GM21423 (cell line): ENCODE measurements at regions not wholly inside any gene's neighbourhood (a gene's known extent, or its start where the extent isn't known, plus 50 kb on each side); places are given as distances from the start of the nearest gene placed in this dataset.

Experiments
- ATAC-seq: cut with Tn5 transposase; IDR thresholded peaks from one replicate; pipeline ENCODE4 v1.9.1; 2021; ENCODE audit warnings: mild to moderate bottlenecking, moderate library complexity; ENCODE audit not compliant: unreplicated experiment

DNA sequence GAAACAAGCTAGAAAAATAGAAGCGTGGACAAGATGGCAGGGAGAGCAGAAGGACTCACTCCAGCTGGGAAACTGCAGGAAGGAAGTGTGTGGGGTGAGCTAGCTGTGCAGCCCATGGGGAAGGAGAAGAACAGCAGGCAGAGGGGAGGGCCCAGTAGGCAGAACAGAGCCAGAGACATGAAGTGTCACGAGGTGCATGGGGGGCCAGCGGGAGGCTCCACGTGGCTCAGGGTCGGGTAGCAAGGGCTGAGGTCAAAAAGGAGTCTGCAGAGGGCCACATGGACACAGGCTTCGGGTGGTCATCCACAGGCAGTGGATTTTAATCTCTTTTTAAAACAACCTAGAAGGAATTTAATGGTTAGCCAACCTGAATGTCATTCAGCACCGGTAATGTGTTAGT, 669.0 kb downstream of the BCL11B start:
- ATAC-seq, result no peak

- no peak for ATAC-seq
Observed at GRCh38 chr14:98605043-98605442, 667.0 kb downstream of the BCL11B start.

DNA sequence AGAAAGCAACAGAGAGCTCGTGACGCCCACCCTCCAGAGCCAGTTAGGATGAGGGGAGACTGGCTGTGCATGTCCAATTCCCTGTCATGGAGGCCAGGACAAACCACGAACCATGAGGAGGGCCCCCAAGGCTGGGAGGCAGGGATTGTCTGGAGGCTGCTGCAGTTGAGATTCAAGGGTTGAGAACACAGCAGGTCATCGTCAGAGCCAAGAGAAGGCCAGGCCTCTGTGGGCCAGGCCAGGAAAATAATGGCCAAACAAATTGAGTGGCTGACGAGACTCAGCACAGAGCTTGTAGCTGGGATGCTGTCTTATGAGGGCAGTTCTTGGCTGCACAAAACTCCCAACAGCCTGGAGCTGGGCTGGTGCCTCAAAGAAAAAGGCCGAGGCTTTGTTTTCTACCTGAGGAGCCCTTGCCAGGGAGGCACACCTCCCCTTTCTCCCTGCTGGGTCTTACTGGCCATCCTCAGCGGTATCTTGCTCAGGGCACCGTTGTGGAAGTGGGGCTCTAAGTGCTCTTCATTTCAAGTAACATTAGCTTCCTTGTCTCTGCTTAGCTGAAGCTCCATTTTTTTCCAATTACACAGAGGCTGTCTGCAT, 665.9 kb downstream of the BCL11B start:
- ATAC-seq, result no peak

DNA sequence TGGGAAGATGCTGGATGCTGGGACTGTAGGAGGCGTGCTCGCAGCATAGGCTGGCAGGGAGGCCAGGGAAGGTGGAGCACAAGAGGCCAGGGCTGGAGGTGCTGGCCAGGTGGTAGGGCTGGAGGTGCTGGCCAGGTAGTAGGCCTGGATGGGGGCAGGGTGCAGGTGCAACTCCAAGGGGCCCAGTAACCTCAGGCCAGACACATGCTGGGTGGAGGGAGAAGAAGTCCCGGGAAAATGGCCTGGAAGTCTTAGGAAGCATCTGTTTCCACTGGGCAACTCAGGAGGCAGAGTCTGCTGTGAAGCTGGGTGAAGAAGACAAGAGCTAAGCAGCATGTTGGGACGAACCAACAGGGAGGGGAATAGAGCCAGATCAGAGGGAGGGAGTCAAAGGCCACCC, 665.2 kb downstream of the BCL11B start:
- no peak for ATAC-seq

GRCh38 chr14:98607341-98607910, 664.6 kb downstream of the BCL11B start:
- no peak for ATAC-seq

GRCh38 chr14:98608071-98609060, 663.6 kb downstream of the BCL11B start:
- ATAC-seq, result no peak

DNA sequence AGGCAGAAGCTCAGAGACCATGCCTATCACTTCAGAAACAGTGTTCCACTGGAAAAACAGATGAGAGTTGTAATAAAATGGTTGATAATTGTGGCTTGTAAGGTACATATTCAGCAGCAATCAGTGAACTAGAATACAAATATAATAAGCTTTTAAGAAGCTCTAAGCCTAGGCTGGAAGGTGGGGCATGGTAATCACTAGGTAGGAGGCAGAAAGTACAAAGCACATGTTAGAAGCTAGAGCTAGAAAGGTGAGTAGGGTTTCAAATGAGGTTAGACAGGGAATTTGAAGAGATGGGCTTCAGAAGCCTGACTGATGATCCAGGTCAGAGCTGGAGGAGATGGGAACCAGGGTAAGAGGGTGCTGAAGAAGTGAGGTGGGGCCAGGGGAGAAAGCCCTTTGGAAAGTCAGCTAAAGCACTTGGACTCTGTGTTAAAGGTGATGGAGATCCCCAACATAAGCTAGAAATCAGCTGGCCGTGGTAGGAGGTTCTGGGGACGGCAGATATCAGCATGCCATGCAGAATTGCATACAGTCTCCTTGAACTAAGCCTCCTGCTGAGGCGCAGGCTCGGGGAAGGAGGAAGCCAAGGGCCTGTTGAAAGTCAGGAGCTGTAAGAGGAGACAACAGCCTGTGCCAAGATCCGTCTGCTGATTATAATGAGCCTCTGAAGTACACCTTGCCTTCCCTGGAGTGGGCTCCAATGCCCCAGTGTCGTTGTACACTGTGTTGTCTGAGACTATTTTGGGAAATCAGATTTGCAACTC, 659.4 kb downstream of the BCL11B start:
- no peak for ATAC-seq

- ATAC-seq, result no peak
Observed at GRCh38 chr14:98614741-98615140, 657.3 kb downstream of the BCL11B start.

DNA sequence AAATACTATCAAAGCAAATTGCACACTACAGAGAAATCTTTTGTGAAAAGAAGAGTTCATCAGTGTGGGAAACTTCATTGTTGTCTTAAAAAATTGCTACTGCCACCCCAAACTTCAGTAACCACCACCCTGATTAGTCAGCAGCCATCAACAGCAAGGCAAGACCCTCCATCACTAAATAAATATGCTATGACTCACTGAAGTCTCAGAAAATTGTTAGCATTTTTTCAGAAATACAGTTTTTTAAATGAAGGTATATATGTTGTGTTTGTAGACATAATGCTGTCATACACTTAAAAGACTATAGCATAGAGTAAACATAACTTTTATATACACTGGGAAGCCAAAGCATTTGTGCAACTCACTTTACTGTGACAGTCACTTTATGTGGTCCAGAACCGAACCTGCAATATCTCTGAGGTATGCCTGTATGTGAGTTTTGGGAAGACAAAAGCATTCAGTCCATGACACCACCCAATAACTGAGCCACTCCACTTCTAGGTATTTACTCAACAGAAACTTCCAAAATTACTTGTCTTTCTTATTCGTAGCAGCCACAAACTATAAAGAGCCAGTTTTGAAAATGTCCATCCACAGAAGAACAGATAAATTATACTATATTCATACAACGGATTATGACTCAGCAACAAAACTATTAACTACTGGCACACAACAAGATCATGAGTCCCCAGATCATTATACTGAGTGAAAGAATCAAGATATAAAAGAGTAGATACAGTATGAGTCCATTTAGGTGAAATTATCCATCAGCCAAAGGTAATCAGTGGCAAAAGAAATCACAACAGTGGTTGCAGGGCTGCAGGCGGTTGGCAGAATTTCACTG, 649.6 kb downstream of the BCL11B start:
- no peak for ATAC-seq

- ATAC-seq, result no peak
Observed at GRCh38 chr14:98623788-98624415, 648.1 kb downstream of the BCL11B start.

DNA sequence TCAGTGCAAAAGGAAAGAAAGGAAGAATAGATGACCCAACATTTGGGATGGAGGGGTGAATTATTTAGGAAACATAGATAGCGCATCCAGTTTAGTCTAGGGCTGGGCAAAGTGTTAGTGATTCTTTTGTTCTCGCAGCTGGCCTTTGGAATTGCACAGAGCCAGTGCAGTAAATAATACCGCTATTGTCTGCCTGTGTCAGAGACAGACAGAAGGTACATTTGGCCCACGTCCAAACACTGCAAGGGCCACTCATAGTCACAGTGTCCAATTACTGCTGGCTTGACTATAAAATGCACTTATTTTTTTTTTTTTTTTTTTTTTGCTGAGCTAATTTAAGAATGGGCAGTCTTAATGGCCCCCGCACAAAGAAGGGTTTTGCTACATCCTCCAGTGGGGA, 638.6 kb downstream of the BCL11B start:
- ATAC-seq, result no peak

DNA sequence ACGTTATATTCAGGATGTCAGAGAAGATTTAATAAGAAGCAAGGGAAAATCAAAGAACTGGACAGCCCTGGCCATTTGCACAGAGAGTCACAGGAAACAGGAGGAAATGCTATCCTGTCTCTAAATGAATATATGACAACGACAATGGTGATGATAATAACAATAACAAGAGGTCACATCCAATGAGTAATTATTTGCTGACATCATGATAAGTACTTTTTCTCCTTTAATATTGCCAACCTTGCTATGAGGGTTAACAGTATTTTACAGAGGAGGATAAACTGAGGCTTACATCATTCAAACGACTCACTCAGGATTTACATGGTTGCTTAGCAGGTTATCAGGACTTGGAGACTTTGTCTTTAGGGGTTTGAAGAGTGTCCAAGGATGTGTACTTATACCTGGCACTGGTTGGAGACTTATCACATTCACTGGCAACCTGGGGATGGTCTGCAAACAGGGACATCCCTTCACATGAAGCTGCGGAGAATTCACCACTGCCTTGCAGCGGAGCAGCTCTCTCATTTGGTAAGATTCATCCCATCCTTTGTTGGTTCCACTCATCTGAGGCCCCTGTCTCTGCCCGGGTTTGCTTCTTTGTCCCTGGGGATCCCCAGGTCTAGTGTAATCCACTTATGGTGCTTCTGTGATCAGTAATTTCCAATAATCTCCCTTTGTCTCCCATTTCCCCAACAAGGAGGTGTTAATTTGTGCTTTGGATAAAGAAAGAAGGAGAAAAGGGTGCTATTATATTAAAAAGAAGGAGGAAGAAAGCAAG, 637.8 kb downstream of the BCL11B start:
- no peak for ATAC-seq

GRCh38 chr14:98638366-98638765, 633.6 kb downstream of the BCL11B start:
- ATAC-seq, result no peak

GRCh38 chr14:98647754-98648153, 624.2 kb downstream of the BCL11B start:
- ATAC-seq, result no peak

DNA sequence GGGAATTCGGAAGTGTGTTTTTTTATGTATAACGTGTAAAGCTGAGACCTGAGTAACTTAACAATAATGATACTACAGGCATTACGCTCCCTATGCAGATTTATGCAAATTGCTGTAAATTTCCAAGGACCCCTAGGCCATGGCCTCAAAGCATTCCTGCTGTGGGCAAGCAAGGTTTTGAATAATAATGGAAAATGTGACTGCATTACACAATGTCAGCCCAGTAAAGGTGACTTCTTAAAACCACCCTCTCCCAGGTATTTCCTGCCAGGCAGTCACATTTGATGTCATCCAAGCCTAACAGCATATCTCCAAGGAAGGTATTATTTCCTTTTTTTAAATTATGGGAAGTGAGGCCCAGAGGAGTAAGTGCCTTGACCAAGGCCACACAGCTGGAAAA, 621.0 kb downstream of the BCL11B start:
- no peak for ATAC-seq

DNA sequence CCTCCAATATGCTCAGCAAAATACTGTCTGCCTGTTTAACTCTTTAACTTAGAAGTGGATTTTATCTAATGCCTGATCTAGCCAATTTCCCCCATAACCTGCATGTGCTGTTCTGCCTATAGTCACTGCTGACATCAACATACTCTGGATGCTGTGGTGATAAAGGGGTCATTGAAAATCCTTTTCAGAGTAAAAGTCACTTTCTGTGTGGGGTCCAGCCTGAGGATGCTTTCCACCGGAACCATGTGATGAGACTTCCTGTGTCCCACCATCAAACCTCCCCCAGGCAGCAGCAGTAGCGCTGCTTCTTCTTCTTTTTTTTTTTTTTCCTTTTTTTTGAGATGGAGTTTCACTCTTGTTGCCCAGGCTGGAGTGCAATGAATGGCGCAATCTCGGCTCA, 607.0 kb downstream of the BCL11B start:
- no peak for ATAC-seq

DNA sequence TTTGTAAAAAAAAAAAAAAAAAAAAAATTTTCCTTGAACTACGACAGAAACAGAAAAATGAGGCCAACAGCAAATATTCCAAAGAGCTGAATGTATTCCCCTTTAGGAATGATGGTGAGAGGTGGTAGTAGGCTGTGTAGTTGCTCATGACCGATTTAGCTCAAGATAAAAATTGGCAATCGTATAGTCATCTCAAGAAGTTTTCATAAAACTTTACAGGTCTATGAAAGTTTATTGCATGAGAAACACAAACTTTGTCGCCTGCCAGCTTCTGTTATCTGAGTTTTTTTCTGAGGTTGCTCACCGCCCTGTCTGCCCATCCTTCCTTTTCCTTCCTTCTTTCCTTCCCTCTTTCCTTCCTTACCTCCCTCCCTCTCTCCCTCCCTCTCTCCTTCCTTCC, 605.5 kb downstream of the BCL11B start:
- no peak for ATAC-seq

GRCh38 chr14:98682033-98682432, 590.0 kb downstream of the BCL11B start:
- ATAC-seq, result no peak

DNA sequence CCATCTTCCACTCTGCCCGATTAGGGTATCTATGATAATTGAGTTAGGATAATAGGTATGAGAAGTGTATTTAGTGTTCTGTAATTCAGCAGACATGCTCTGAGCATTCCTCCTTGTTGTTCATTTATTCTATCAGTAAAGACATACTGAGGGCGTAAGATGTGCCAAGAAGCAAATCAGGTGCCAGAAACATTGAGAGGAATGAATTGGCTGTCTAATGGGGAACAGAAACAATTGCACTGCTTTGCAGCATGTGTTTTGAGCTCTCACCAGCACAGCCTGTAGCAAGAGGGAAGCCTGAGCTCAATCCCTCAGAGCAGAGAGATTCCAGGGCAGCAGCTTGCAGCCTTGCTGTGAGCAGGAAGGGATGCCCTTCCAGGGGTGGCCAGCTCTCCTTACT, 589.3 kb downstream of the BCL11B start:
- ATAC-seq, result no peak
